ENCODE measurements at regions not wholly inside any gene's neighbourhood (a gene's known extent, or its start where the extent isn't known, plus 50 kb on each side); places are given as distances from the start of the nearest gene placed in this dataset.

GRCh38 chr5:20985754-20986153 is 997.8 kb upstream of the CDH18 start:
- Histone ChIP-seq H3K9ac (ENCODE audit: control insufficient read depth, insufficient read depth, low read length) (no peak overlapping the region), H3K4me3 (no peak overlapping the region), H3K4me2 (ENCODE audit: control insufficient read depth, insufficient read depth) (no peak overlapping the region), H3K27me3 (replicated peaks in 1 of 2; ENCODE audit: control insufficient read depth in 2 of 2, insufficient read depth in 2 of 2, low read length in 1 of 2) (no peaks in the 10 kb centered on the region), H3K79me2 (ENCODE audit: control insufficient read depth, insufficient read depth, low read length) (no peaks in the 10 kb centered on the region), H4K20me1 (ENCODE audit: control insufficient read depth, insufficient read depth) (no peaks in the 10 kb centered on the region), H3K27ac (ENCODE audit: control insufficient read depth, insufficient read depth) (no peak overlapping the region), H3K9me3 (replicated peaks; ENCODE audit: control insufficient read depth, insufficient read depth, low read length) (no peaks in the 10 kb centered on the region), H3K36me3 (ENCODE audit: control insufficient read depth in 2 of 2, insufficient read depth in 2 of 2, low read length in 1 of 2) (no peaks in the 10 kb centered on the region), H2AFZ (ENCODE audit: control insufficient read depth, low read depth, low read length) (no peak overlapping the region), H3K4me1 (ENCODE audit: control insufficient read depth, insufficient read depth, low read length) (no peaks in the 10 kb centered on the region)
- ChIA-PET SMC1A (ENCODE audit: uncharacterized antibody, unreplicated experiment) (interaction anchor here (0.5 kb wide), 1 partner anchor 306 kb away, joined by 4 read pairs; no protein-coding TSS in a partner anchor), RAD21 (ENCODE audit: unreplicated experiment) (no interaction called here), CTCF (no interaction called here), POLR2A (no interaction called here)
- in situ Hi-C loops (cut with MboI) (no loop called here), intact Hi-C loops (cut with micrococcal nuclease; ENCODE audit: unreplicated experiment) (no loop called here)
- 0% methylated on average over 2 of the region's 2 CpGs for WGBS (ENCODE audit: insufficient coverage, insufficient replicate concordance, low lambda C conversion rate, missing lambda C conversion rate)
- TF ChIP-seq IRF5 (IDR thresholded peaks at IDR 0.05; ENCODE audit: borderline replicate concordance) (no peak), FOXM1 (IDR thresholded peaks at IDR 0.05; ENCODE audit: low read depth, low read length) (no peak), RAD21 (IDR thresholded peaks at IDR 0.05; ENCODE audit: insufficient read depth, low read depth, low read length) (no peak), YY1 (IDR thresholded peaks at IDR 0.05; ENCODE audit: low read depth, low read length) (no peak), ZZZ3 (IDR thresholded peaks at IDR 0.05; ENCODE audit: control insufficient read depth, insufficient read length, low read depth) (no peak), MTA2 (IDR thresholded peaks at IDR 0.05; ENCODE audit: low read depth) (no peak), SKIL (IDR thresholded peaks at IDR 0.05; ENCODE audit: low read depth, poor library complexity, severe bottlenecking) (no peak), CREB1 (IDR thresholded peaks at IDR 0.05; ENCODE audit: low read depth) (no peak), CTCF (IDR thresholded peaks at IDR 0.05 in 2 of 3, conservative IDR thresholded peaks at IDR 0.05 in 1 of 3; ENCODE audit: control insufficient read depth in 2 of 3, extremely low read depth in 1 of 3, insufficient read depth in 1 of 3, low read depth in 3 of 3, low read length in 3 of 3) (no peak), IKZF1 (conservative IDR thresholded peaks at IDR 0.05) (no peak)
- no peak for DNase-seq (ENCODE audit: low read depth, low spot score)
- no peak for FAIRE-seq
- ATAC-seq, result no peak
- no TSS peak for BruUV-seq (replicated peaks)

Measured in GM12878 (cell line).